ENCODE measurements at regions not wholly inside any gene's neighbourhood (a gene's known extent, or its start where the extent isn't known, plus 50 kb on each side); places are given as distances from the start of the nearest gene placed in this dataset.
"Not testable (repeated sequence)": the region's sequence is repeated elsewhere in the genome, so short reads cannot be mapped to it uniquely, and the experiment has no call there.

- Histone ChIP-seq H3K4me3 (no peak overlapping the region), H3K27ac (no peak overlapping the region), H3K36me3 (replicated peaks in 1 of 2) (no peaks in the 10 kb centered on the region), H3K9me3 (replicated peaks in 1 of 3) (no peaks in the 10 kb centered on the region), H3K27me3 (no peaks in the 10 kb centered on the region), H3K4me1 (replicated peaks in 1 of 2) (peaks cover 0 to 12% of the 10 kb centered on the region in 2 donors)
- intact Hi-C loops (cut with DNase I) = no loop called here
- 78 to 95% (median 90%) methylated on average over 1 of the region's 1 CpG for WGBS, 4 donors
- no peak for DNase-seq
- TF ChIP-seq CTCF (IDR thresholded peaks at IDR 0.05) (no peak), POLR2A (IDR thresholded peaks at IDR 0.05) (no peak)
Observed at GRCh38 chr10:115028419-115028818, 64.7 kb upstream of the ATRNL1 start.

GRCh38 chr10:115029452-115030375 is 63.5 kb upstream of the ATRNL1 start:
- Histone ChIP-seq H3K4me1 (replicated peaks in 1 of 2) (peaks cover 0 to 7% of the 10 kb centered on the region in 2 donors), H3K9me3 (replicated peaks in 1 of 3) (no peaks in the 10 kb centered on the region), H3K27ac (peak overlapping the region in 2 of 5 donors; percentile 41 to 47), H3K36me3 (replicated peaks in 1 of 2) (no peaks in the 10 kb centered on the region), H3K27me3 (no peaks in the 10 kb centered on the region), H3K4me3 (no peak overlapping the region)
- no peak for TF ChIP-seq CTCF (IDR thresholded peaks at IDR 0.05)
- no peak for TF ChIP-seq POLR2A (IDR thresholded peaks at IDR 0.05)
- WGBS, 4 donors = 87 to 89% (median 88%) methylated on average over 7 to 8 of the region's 8 CpGs
- no peak for DNase-seq
- intact Hi-C loops (cut with DNase I) = no loop called here

- Histone ChIP-seq H3K4me1 (replicated peaks in 1 of 2) (peaks cover 0 to 7% of the 10 kb centered on the region in 2 donors), H3K9me3 (replicated peaks in 1 of 3) (no peaks in the 10 kb centered on the region), H3K27me3 (no peaks in the 10 kb centered on the region), H3K4me3 (no peak overlapping the region), H3K27ac (peak overlapping the region in 3 of 5 donors; percentile 4 to 47 (median 41)), H3K36me3 (replicated peaks in 1 of 2) (no peaks in the 10 kb centered on the region)
- 41 to 48% (median 45%) methylated on average over 8 of the region's 8 CpGs for WGBS, 4 donors
- intact Hi-C loops (cut with DNase I) = no loop called here
- DNase-seq = peak in 3 of 7 donors; percentile 29 to 43 (median 33)
- TF ChIP-seq POLR2A (IDR thresholded peaks at IDR 0.05) (peak in 1 of 2 donors; percentile 15), CTCF (IDR thresholded peaks at IDR 0.05) (no peak)
Observed at GRCh38 chr10:115030483-115031200, 62.5 kb upstream of the ATRNL1 start.

- TF ChIP-seq CTCF (IDR thresholded peaks at IDR 0.05) (no peak), POLR2A (IDR thresholded peaks at IDR 0.05) (no peak)
- H3K27ac ChIP-seq = no peak overlapping the region
- H3K4me3 ChIP-seq = no peak overlapping the region
- 91 to 96% (median 96%) methylated on average over 6 of the region's 6 CpGs for WGBS, 4 donors
- H3K36me3 ChIP-seq (replicated peaks in 1 of 2) = no peaks in the 10 kb centered on the region
- no peaks in the 10 kb centered on the region for H3K9me3 ChIP-seq (replicated peaks in 1 of 3)
- peaks cover 0 to 7% of the 10 kb centered on the region in 2 donors for H3K4me1 ChIP-seq (replicated peaks in 1 of 2)
- H3K27me3 ChIP-seq = no peaks in the 10 kb centered on the region
- DNase-seq = no peak
- intact Hi-C loops (cut with DNase I) = no loop called here
Observed at GRCh38 chr10:115033898-115034297, 59.3 kb upstream of the ATRNL1 start.

GRCh38 chr10:115039781-115040180 is 53.4 kb upstream of the ATRNL1 start:
- DNase-seq = peak in 5 of 7 donors; percentile 30 to 72 (median 36)
- H3K27me3 ChIP-seq = not testable (repeated sequence)
- WGBS, 4 donors = 35 to 73% (median 41%) methylated on average over 1 of the region's 1 CpG

More at GRCh38 chr10:115039781-115040180, 53.4 kb upstream of the ATRNL1 start:
- H3K4me1 ChIP-seq (replicated peaks in 1 of 2); H3K9me3 ChIP-seq (replicated peaks in 1 of 3); H3K36me3 ChIP-seq (replicated peaks in 1 of 2); H3K4me3 ChIP-seq; intact Hi-C loops (cut with DNase I): not testable (repeated sequence)
- H3K27ac ChIP-seq = peak overlapping the region in 1 of 5 donors; percentile 49
